ENCODE measurements at regions not wholly inside any gene's neighbourhood (a gene's known extent, or its start where the extent isn't known, plus 50 kb on each side); places are given as distances from the start of the nearest gene placed in this dataset.
A peak's percentile ranks its signal among the peaks of the same experiment; 100 is the strongest.
"Not testable (repeated sequence)": the region's sequence is repeated elsewhere in the genome, so short reads cannot be mapped to it uniquely, and the experiment has no call there.

GRCh38 chr4:127379499-127379898 lies 253.3 kb upstream of the INTU start:
- no peaks in the 10 kb centered on the region for H3K9me3 Mint-ChIP-seq (ENCODE audit: unreplicated experiment)
- no peaks in the 10 kb centered on the region for H3K4me1 Mint-ChIP-seq (ENCODE audit: low read depth, unreplicated experiment)
- no peak for DNase-seq (ENCODE audit: low read depth)
- H3K4me3 Mint-ChIP-seq (ENCODE audit: unreplicated experiment): no peak overlapping the region
- no peaks in the 10 kb centered on the region for H3K79me2 ChIP-seq (ENCODE audit: insufficient read depth, low read length)
- H3K9me3 ChIP-seq (ENCODE audit: insufficient read depth, low read depth, low read length): no peaks in the 10 kb centered on the region
- H3K9ac ChIP-seq (ENCODE audit: low read length): no peak overlapping the region
- no peaks in the 10 kb centered on the region for H3K27me3 ChIP-seq (ENCODE audit: insufficient read depth, low read length)
- peak; percentile 5 for FAIRE-seq
- H3K36me3 ChIP-seq (ENCODE audit: insufficient read depth, low read length): no peaks in the 10 kb centered on the region
- H4K20me1 ChIP-seq (ENCODE audit: insufficient read depth, low read length): no peaks in the 10 kb centered on the region
- no peaks in the 10 kb centered on the region for H3K4me1 ChIP-seq (ENCODE audit: insufficient read depth, low read length)
- no peak overlapping the region for H3K27ac ChIP-seq (ENCODE audit: low read depth, low read length)
- H3K4me3 ChIP-seq (ENCODE audit: insufficient read depth, low read depth, low read length): no peak overlapping the region
- H3K27ac Mint-ChIP-seq (ENCODE audit: unreplicated experiment): no peak overlapping the region
- H3K36me3 Mint-ChIP-seq (ENCODE audit: low read depth, unreplicated experiment): no peaks in the 10 kb centered on the region
- no peak overlapping the region for H2AFZ ChIP-seq (ENCODE audit: low read depth, low read length)
- no peaks in the 10 kb centered on the region for H3K27me3 Mint-ChIP-seq (ENCODE audit: low read depth, unreplicated experiment)
- no peak overlapping the region for H3K4me2 ChIP-seq (ENCODE audit: low read length)
- TF ChIP-seq CTCF (IDR thresholded peaks at IDR 0.05; ENCODE audit: insufficient read depth, low read depth, low read length) (no peak), EZH2 (IDR thresholded peaks at IDR 0.05; ENCODE audit: insufficient read depth, low read length) (no peak)

DNA sequence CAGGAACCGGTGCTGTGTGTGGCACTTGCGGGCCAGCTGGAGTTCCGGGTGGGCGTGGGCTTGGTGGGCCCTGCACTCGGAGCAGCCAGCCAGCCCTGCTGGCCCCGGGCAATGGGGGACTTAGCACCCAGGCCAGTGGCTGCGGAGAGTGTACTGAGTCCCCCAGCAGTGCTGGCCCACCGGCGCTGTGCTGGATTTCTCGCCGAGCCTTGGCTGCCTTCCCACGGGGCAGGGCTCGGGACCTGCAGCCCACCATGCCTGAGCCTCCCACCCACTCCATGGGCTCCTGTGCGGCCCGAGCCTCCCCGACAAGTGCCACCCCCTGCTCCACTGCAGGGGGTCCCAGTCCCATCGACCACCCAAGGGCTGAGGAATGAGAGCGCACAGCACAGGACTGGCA lies 252.8 kb upstream of the INTU start:
- H3K9me3 ChIP-seq (ENCODE audit: insufficient read depth, low read depth, low read length); H3K4me1 Mint-ChIP-seq (ENCODE audit: low read depth, unreplicated experiment); H3K4me2 ChIP-seq (ENCODE audit: low read length); H3K9ac ChIP-seq (ENCODE audit: low read length); H3K27me3 ChIP-seq (ENCODE audit: insufficient read depth, low read length); H3K27me3 Mint-ChIP-seq (ENCODE audit: low read depth, unreplicated experiment); H3K4me1 ChIP-seq (ENCODE audit: insufficient read depth, low read length); FAIRE-seq; H3K36me3 Mint-ChIP-seq (ENCODE audit: low read depth, unreplicated experiment); H4K20me1 ChIP-seq (ENCODE audit: insufficient read depth, low read length); H3K9me3 Mint-ChIP-seq (ENCODE audit: unreplicated experiment); H3K27ac ChIP-seq (ENCODE audit: low read depth, low read length); H3K4me3 Mint-ChIP-seq (ENCODE audit: unreplicated experiment); H3K4me3 ChIP-seq (ENCODE audit: insufficient read depth, low read depth, low read length); H3K27ac Mint-ChIP-seq (ENCODE audit: unreplicated experiment); H2AFZ ChIP-seq (ENCODE audit: low read depth, low read length); DNase-seq (ENCODE audit: low read depth); H3K36me3 ChIP-seq (ENCODE audit: insufficient read depth, low read length); H3K79me2 ChIP-seq (ENCODE audit: insufficient read depth, low read length): not testable (repeated sequence)

- Histone ChIP-seq H3K79me2 (ENCODE audit: insufficient read depth, low read length) (no peaks in the 10 kb centered on the region), H3K36me3 (ENCODE audit: insufficient read depth, low read length) (no peaks in the 10 kb centered on the region), H3K9me3 (ENCODE audit: insufficient read depth, low read depth, low read length) (no peaks in the 10 kb centered on the region), H3K27me3 (ENCODE audit: insufficient read depth, low read length) (no peaks in the 10 kb centered on the region), H3K4me3 (ENCODE audit: insufficient read depth, low read depth, low read length) (no peak overlapping the region), H3K27ac (ENCODE audit: low read depth, low read length) (no peak overlapping the region), H3K4me1 (ENCODE audit: insufficient read depth, low read length) (no peaks in the 10 kb centered on the region), H2AFZ (ENCODE audit: low read depth, low read length) (no peak overlapping the region), H4K20me1 (ENCODE audit: insufficient read depth, low read length) (no peaks in the 10 kb centered on the region), H3K9ac (ENCODE audit: low read length) (no peak overlapping the region), H3K4me2 (ENCODE audit: low read length) (no peak overlapping the region)
- H3K27ac Mint-ChIP-seq (ENCODE audit: unreplicated experiment): no peak overlapping the region
- no peaks in the 10 kb centered on the region for H3K27me3 Mint-ChIP-seq (ENCODE audit: low read depth, unreplicated experiment)
- DNase-seq (ENCODE audit: low read depth): no peak
- no peaks in the 10 kb centered on the region for H3K4me1 Mint-ChIP-seq (ENCODE audit: low read depth, unreplicated experiment)
- no peak for FAIRE-seq
- H3K9me3 Mint-ChIP-seq (ENCODE audit: unreplicated experiment): no peaks in the 10 kb centered on the region
- H3K36me3 Mint-ChIP-seq (ENCODE audit: low read depth, unreplicated experiment): no peaks in the 10 kb centered on the region
- no peak overlapping the region for H3K4me3 Mint-ChIP-seq (ENCODE audit: unreplicated experiment)
- TF ChIP-seq EZH2 (IDR thresholded peaks at IDR 0.05; ENCODE audit: insufficient read depth, low read length) (no peak), CTCF (IDR thresholded peaks at IDR 0.05; ENCODE audit: insufficient read depth, low read depth, low read length) (no peak)
Measured at GRCh38 chr4:127383666-127384065, 249.1 kb upstream of the INTU start.
